ENCODE measurements at regions not wholly inside any gene's neighbourhood (a gene's known extent, or its start where the extent isn't known, plus 50 kb on each side); places are given as distances from the start of the nearest gene placed in this dataset.

DNA sequence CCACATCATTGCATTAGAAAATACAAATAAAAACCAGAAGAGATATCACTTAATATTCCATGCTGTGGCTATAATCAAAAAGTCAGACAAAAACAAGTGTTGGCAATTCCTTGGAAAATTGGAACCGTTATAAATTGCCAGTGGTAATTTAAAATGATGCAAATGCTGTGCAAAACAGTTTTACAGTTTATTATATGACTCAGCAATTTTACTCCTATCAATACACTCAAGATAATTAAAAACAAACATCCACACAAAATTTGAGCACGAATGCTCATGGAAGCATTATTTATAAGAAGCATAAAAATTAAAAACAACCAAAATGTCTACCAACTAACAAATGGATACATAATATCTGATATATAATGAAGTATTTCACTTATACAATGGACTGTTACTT is 728.8 kb downstream of the CBLN2 start:
- H3K27ac ChIP-seq (ENCODE audit: low read depth, low read length, poor library complexity, severe bottlenecking), result no peak overlapping the region
- BruUV-seq (replicated peaks), result no TSS peak
- H3K4me3 ChIP-seq (ENCODE audit: low read depth, low read length, poor library complexity, severe bottlenecking), result no peak overlapping the region
- H3K36me3 ChIP-seq (ENCODE audit: insufficient read depth, low read length, poor library complexity, severe bottlenecking), result no peaks in the 10 kb centered on the region
- TF ChIP-seq, protein P1, sequence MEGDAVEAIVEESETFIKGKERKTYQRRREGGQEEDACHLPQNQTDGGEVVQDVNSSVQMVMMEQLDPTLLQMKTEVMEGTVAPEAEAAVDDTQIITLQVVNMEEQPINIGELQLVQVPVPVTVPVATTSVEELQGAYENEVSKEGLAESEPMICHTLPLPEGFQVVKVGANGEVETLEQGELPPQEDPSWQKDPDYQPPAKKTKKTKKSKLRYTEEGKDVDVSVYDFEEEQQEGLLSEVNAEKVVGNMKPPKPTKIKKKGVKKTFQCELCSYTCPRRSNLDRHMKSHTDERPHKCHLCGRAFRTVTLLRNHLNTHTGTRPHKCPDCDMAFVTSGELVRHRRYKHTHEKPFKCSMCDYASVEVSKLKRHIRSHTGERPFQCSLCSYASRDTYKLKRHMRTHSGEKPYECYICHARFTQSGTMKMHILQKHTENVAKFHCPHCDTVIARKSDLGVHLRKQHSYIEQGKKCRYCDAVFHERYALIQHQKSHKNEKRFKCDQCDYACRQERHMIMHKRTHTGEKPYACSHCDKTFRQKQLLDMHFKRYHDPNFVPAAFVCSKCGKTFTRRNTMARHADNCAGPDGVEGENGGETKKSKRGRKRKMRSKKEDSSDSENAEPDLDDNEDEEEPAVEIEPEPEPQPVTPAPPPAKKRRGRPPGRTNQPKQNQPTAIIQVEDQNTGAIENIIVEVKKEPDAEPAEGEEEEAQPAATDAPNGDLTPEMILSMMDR (conservative IDR thresholded peaks at IDR 0.05; ENCODE audit: low read depth, low read length), result no peak
- no peak for TF ChIP-seq EZH2 (IDR thresholded peaks at IDR 0.05; ENCODE audit: borderline replicate concordance, low read depth, low read length, poor library complexity, severe bottlenecking)
- no peaks in the 10 kb centered on the region for H3K27me3 ChIP-seq (replicated peaks; ENCODE audit: insufficient read depth, low read depth, low read length, poor library complexity)
- H3K4me1 ChIP-seq (ENCODE audit: insufficient read depth, low read length, poor library complexity, severe bottlenecking), result no peaks in the 10 kb centered on the region
- DNase-seq (ENCODE audit: low spot score), result no peak
- POLR2A ChIA-PET (ENCODE audit: low non-redundant PET), result no interaction called here
- no peaks in the 10 kb centered on the region for H3K9me3 ChIP-seq (ENCODE audit: low read depth, low read length, poor library complexity, severe bottlenecking)
- CTCF ChIA-PET, result no interaction called here
- intact Hi-C loops (cut with micrococcal nuclease; ENCODE audit: unreplicated experiment), result no loop called here

GRCh38 chr18:71809711-71810110 is 734.4 kb downstream of the CBLN2 start:
- Histone ChIP-seq H3K36me3 (ENCODE audit: insufficient read depth, low read length, poor library complexity, severe bottlenecking) (no peaks in the 10 kb centered on the region), H3K9me3 (ENCODE audit: low read depth, low read length, poor library complexity, severe bottlenecking) (no peaks in the 10 kb centered on the region), H3K4me3 (ENCODE audit: low read depth, low read length, poor library complexity, severe bottlenecking) (no peak overlapping the region), H3K27me3 (replicated peaks; ENCODE audit: insufficient read depth, low read depth, low read length, poor library complexity) (no peaks in the 10 kb centered on the region), H3K4me1 (ENCODE audit: insufficient read depth, low read length, poor library complexity, severe bottlenecking) (no peaks in the 10 kb centered on the region), H3K27ac (ENCODE audit: low read depth, low read length, poor library complexity, severe bottlenecking) (no peak overlapping the region)
- TF ChIP-seq EZH2 (IDR thresholded peaks at IDR 0.05; ENCODE audit: borderline replicate concordance, low read depth, low read length, poor library complexity, severe bottlenecking), result no peak
- TF ChIP-seq, protein P1 (conservative IDR thresholded peaks at IDR 0.05; ENCODE audit: low read depth, low read length), result no peak
- DNase-seq (ENCODE audit: low spot score), result no peak
- BruUV-seq (replicated peaks), result no TSS peak
- ChIA-PET POLR2A (ENCODE audit: low non-redundant PET) (no interaction called here), CTCF (no interaction called here)
- intact Hi-C loops (cut with micrococcal nuclease; ENCODE audit: unreplicated experiment), result no loop called here

GRCh38 chr18:71808616-71809015 is 735.5 kb downstream of the CBLN2 start:
- Histone ChIP-seq H3K27ac (ENCODE audit: low read depth, low read length, poor library complexity, severe bottlenecking) (no peak overlapping the region), H3K36me3 (ENCODE audit: insufficient read depth, low read length, poor library complexity, severe bottlenecking) (no peaks in the 10 kb centered on the region), H3K27me3 (replicated peaks; ENCODE audit: insufficient read depth, low read depth, low read length, poor library complexity) (no peaks in the 10 kb centered on the region), H3K4me1 (ENCODE audit: insufficient read depth, low read length, poor library complexity, severe bottlenecking) (no peaks in the 10 kb centered on the region), H3K4me3 (ENCODE audit: low read depth, low read length, poor library complexity, severe bottlenecking) (no peak overlapping the region), H3K9me3 (ENCODE audit: low read depth, low read length, poor library complexity, severe bottlenecking) (no peaks in the 10 kb centered on the region)
- intact Hi-C loops (cut with micrococcal nuclease; ENCODE audit: unreplicated experiment), result no loop called here
- TF ChIP-seq EZH2 (IDR thresholded peaks at IDR 0.05; ENCODE audit: borderline replicate concordance, low read depth, low read length, poor library complexity, severe bottlenecking), result no peak
- TF ChIP-seq, protein P1 (conservative IDR thresholded peaks at IDR 0.05; ENCODE audit: low read depth, low read length), result no peak
- ChIA-PET POLR2A (ENCODE audit: low non-redundant PET) (no interaction called here), CTCF (no interaction called here)
- no peak for DNase-seq (ENCODE audit: low spot score)
- no TSS peak for BruUV-seq (replicated peaks)

Data from A673 (cell line).